B cell (primary cell): ENCODE measurements at regions not wholly inside any gene's neighbourhood (a gene's known extent, or its start where the extent isn't known, plus 50 kb on each side); places are given as distances from the start of the nearest gene placed in this dataset.

Experiments used
- ATAC-seq: fragments of 200-7000 bp; cut with Tn5 transposase; one replicate; pipeline ENCODE4 v1.10.0; 2021; ENCODE audit warnings: low read depth, mild to moderate bottlenecking, moderate number of reproducible peaks, moderate library complexity
- CTCF ChIA-PET: fragments of 350-600 bp; sonication (Branson Sonifier 250); formaldehyde crosslinking; loops from one replicate; lab custom pipeline; 2021; ENCODE audit warnings: antibody characterized with exemption, inconsistent platforms; lab: Charles Lee
- POLR2A ChIA-PET: fragments of 350-600 bp; sonication (Branson Sonifier 250); formaldehyde crosslinking; loops from one replicate; lab custom pipeline; 2021; ENCODE audit warnings: antibody characterized with exemption; lab: Charles Lee
- DNase-seq: peaks from one replicate; pipeline ENCODE4 v3.0.0; 2013
- H2AFZ ChIP-seq: 2 replicates; pipeline ENCODE4 v1.6.1; 2012; ENCODE audit warnings: mild to moderate bottlenecking, low read depth, low read length; ENCODE audit not compliant: insufficient read depth, poor library complexity, severe bottlenecking
- H3K27ac ChIP-seq, 2 donors: 1 replicate in 1 of 2; 2 replicates in 1 of 2; pipeline ENCODE4 v1.5.1; 2012 to 2013; ENCODE audit warnings: low read length in 2 of 2, mild to moderate bottlenecking in 2 of 2, moderate library complexity in 1 of 2
- H3K27me3 ChIP-seq, 4 experiments: fragments of 200-600 bp in 1 of 4; sonication (generic) in 1 of 4; replicated peaks in 1 of 4; 1 replicate in 2 of 4; 2 replicates in 2 of 4; pipeline versions ENCODE4 v1.6.1 to v1.7.0; 2013 to 2016; ENCODE audit warnings: low read length in 3 of 4, mild to moderate bottlenecking in 2 of 4, mixed read lengths in 1 of 4, moderate library complexity in 1 of 4; ENCODE audit not compliant: insufficient read depth in 4 of 4, control insufficient read depth in 3 of 4; ENCODE audit errors: control extremely low read depth in 1 of 4
- H3K36me3 ChIP-seq, 2 experiments: replicated peaks in 1 of 2; 1 replicate in 1 of 2; 2 replicates in 1 of 2; pipeline versions ENCODE4 v1.6.1 to v1.7.1; 2013; ENCODE audit warnings: low read length in 1 of 2; ENCODE audit not compliant: insufficient read depth in 2 of 2, control insufficient read depth in 1 of 2; ENCODE audit errors: control extremely low read depth in 1 of 2, extremely low read depth in 1 of 2
- H3K4me1 ChIP-seq, 2 donors: fragments of 200-600 bp in 1 of 2; sonication (generic) in 1 of 2; 1 replicate in 1 of 2; 2 replicates in 1 of 2; pipeline versions ENCODE4 v1.5.1 to v1.6.1; 2013 to 2017; ENCODE audit warnings: low read length in 2 of 2; ENCODE audit not compliant: control insufficient read depth in 2 of 2, insufficient read depth in 2 of 2
- H3K4me2 ChIP-seq: replicated peaks from 2 replicates; pipeline ENCODE3; 2012; ENCODE audit warnings: mild to moderate bottlenecking, low read depth, low read length; ENCODE audit not compliant: poor library complexity, severe bottlenecking
- H3K4me3 ChIP-seq, 5 experiments: fragments of 200-600 bp in 1 of 5; sonication (generic) in 1 of 5; 1 replicate in 3 of 5; 2 replicates in 2 of 5; pipeline versions ENCODE4 v1.5.1 to v1.7.0; 2011 to 2016; ENCODE audit warnings: low read length in 4 of 5, mild to moderate bottlenecking in 4 of 5, low read depth in 2 of 5, control low read depth in 1 of 5, moderate library complexity in 1 of 5; ENCODE audit not compliant: insufficient read depth in 1 of 5; ENCODE audit errors: control extremely low read depth in 1 of 5, extremely low read depth in 1 of 5
- H3K79me2 ChIP-seq: fragments of 200-600 bp; sonication (generic); one replicate; pipeline ENCODE4 v1.6.0; 2016; ENCODE audit warnings: low read length; ENCODE audit not compliant: control insufficient read depth, insufficient read depth
- H3K9ac ChIP-seq: fragments of 200-600 bp; sonication (generic); 2 replicates; pipeline ENCODE4 v1.6.1; 2017; ENCODE audit warnings: mild to moderate bottlenecking, low read length, moderate library complexity
- H3K9me3 ChIP-seq, 3 donors: one replicate each; pipeline versions ENCODE4 v1.6.1 to v1.7.1; 2013; ENCODE audit warnings: low read length in 2 of 3; ENCODE audit not compliant: control insufficient read depth in 2 of 3, insufficient read depth in 1 of 3; ENCODE audit errors: control extremely low read depth in 1 of 3
- H4K20me1 ChIP-seq: 2 replicates; pipeline ENCODE4 v1.6.0; 2012; ENCODE audit warnings: mild to moderate bottlenecking, low read length; ENCODE audit not compliant: insufficient read depth, control insufficient read depth, poor library complexity, severe bottlenecking
- H3K27ac Mint-ChIP-seq: one replicate; pipeline ENCODE4 v1.8.0; 2021; ENCODE audit warnings: mixed read lengths
- H3K27me3 Mint-ChIP-seq: one replicate; pipeline ENCODE4 v1.8.0; 2021; ENCODE audit warnings: mixed read lengths
- H3K4me1 Mint-ChIP-seq: one replicate; pipeline ENCODE4 v1.8.0; 2021; ENCODE audit warnings: mixed read lengths
- H3K4me3 Mint-ChIP-seq: one replicate; pipeline ENCODE4 v1.8.0; 2021; ENCODE audit warnings: mixed read lengths
- H3K9me3 Mint-ChIP-seq: one replicate; pipeline ENCODE4 v1.8.0; 2022; ENCODE audit warnings: mixed read lengths; ENCODE audit not compliant: insufficient read depth
- CTCF ChIP-seq: fragments of 200-600 bp; IDR thresholded peaks from one replicate; pipeline ENCODE4 v1.8.0; 2022; ENCODE audit warnings: antibody characterized with exemption, mild to moderate bottlenecking
- EZH2 ChIP-seq: IDR thresholded peaks from 2 replicates; pipeline ENCODE4 v1.6.1; 2012; ENCODE audit warnings: borderline replicate concordance, low read depth, mild to moderate bottlenecking, moderate library complexity, low read length; ENCODE audit not compliant: insufficient read depth, poor library complexity, severe bottlenecking
- WGBS: methylation state at CpG from one replicate; pipeline ENCODE4 v1.1.5; 2013; ENCODE audit warnings: missing lambda C conversion rate; ENCODE audit not compliant: insufficient coverage; 5-methylcytosine and 5-hydroxymethylcytosine counted together
- intact Hi-C: fragments of 100-400 bp; cut with micrococcal nuclease; formaldehyde crosslinking; loops from one replicate; pipeline ENCODE4 v1.10.0; 2022

- 73% methylated on average over 2 of the region's 3 CpGs for WGBS
- Histone ChIP-seq H4K20me1 (no peaks in the 10 kb centered on the region), H3K79me2 (no peaks in the 10 kb centered on the region), H3K27me3 (no peaks in the 10 kb centered on the region), H2AFZ (no peak overlapping the region), H3K9ac (no peak overlapping the region), H3K27ac (no peak overlapping the region), H3K9me3 (peaks cover 0 to 4% (median 0%) of the 10 kb centered on the region in 3 donors), H3K4me3 (no peak overlapping the region), H3K4me1 (no peaks in the 10 kb centered on the region), H3K36me3 (no peaks in the 10 kb centered on the region), H3K4me2 (no peak overlapping the region)
- ATAC-seq (no peak), DNase-seq (no peak)
- TF ChIP-seq CTCF = no peak
- no peak for TF ChIP-seq EZH2
- intact Hi-C loops = no loop called here
- no peak overlapping the region for H3K4me3 Mint-ChIP-seq
- H3K4me1 Mint-ChIP-seq = no peaks in the 10 kb centered on the region
- ChIA-PET POLR2A (no interaction called here), CTCF (no interaction called here)
- H3K27ac Mint-ChIP-seq = no peak overlapping the region
- H3K27me3 Mint-ChIP-seq = no peaks in the 10 kb centered on the region
- peaks cover 3% of the 10 kb centered on the region for H3K9me3 Mint-ChIP-seq
Observed at GRCh38 chr13:72198042-72198441, 331.0 kb upstream of the DACH1 start.

GRCh38 chr13:72195044-72195704 is 328.2 kb upstream of the DACH1 start:
- Histone ChIP-seq H3K9ac (no peak overlapping the region), H3K4me3 (no peak overlapping the region), H3K4me2 (no peak overlapping the region), H3K36me3 (no peaks in the 10 kb centered on the region), H2AFZ (no peak overlapping the region), H3K79me2 (no peaks in the 10 kb centered on the region), H3K27ac (no peak overlapping the region), H4K20me1 (no peaks in the 10 kb centered on the region), H3K9me3 (no peaks in the 10 kb centered on the region), H3K4me1 (no peaks in the 10 kb centered on the region), H3K27me3 (no peaks in the 10 kb centered on the region)
- no peaks in the 10 kb centered on the region for H3K27me3 Mint-ChIP-seq
- DNase-seq = no peak
- H3K27ac Mint-ChIP-seq = no peak overlapping the region
- no peak overlapping the region for H3K4me3 Mint-ChIP-seq
- POLR2A ChIA-PET = no interaction called here
- H3K9me3 Mint-ChIP-seq = peaks cover 2% of the 10 kb centered on the region
- TF ChIP-seq CTCF (no peak), EZH2 (no peak)
- ATAC-seq = no peak
- no peaks in the 10 kb centered on the region for H3K4me1 Mint-ChIP-seq
- no CpG with 5 or more reads among the region's 3 CpGs for WGBS
- CTCF ChIA-PET = no interaction called here
- intact Hi-C loops = no loop called here
